GM19468 (cell line): ENCODE measurements at regions not wholly inside any gene's neighbourhood (a gene's known extent, or its start where the extent isn't known, plus 50 kb on each side); places are given as distances from the start of the nearest gene placed in this dataset.

Experiments used
- ATAC-seq: cut with Tn5 transposase; IDR thresholded peaks from one replicate; pipeline ENCODE4 v1.9.1; 2021; ENCODE audit warnings: mild to moderate bottlenecking, moderate library complexity, moderate number of reproducible peaks; ENCODE audit not compliant: unreplicated experiment; ENCODE audit errors: extremely low read depth

DNA sequence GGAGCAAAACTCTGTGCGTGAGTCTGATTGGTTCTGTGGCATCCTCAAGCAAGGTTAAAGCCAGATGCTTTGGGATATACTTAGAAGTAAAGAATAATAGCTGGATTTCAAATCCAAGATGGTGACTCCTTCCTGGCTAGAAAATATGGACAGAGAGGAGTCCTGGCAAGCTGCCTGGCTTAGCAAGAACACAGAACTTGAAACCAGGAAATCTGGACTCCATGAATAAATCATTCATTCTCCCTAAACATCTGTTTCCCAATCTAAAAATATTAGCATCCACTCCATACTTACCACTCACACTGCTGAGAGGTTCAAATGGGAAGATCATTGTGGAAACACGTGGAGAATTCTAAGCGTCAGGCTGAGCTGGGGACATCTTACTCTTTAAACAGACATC lies 1074.1 kb upstream of the AUTS2 start:
- ATAC-seq = no peak

DNA sequence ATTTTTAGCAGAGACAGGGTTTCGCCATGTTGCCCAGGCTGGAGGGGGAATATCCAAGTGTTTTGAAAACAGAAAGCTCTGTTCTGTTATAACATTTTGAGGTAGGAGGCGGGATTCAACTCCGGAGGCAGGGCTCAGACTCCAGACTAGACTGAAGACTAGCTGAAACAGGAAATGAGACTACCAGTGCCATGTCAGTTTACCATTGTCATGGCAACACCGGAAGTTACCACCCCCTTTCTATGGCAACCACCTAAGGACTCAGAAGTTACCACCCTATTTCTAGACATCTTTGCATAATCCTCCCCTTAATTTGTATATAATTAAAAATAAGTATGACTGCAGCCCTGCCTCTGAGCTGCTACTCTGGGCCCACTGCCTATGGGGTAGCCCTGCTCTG lies 1069.1 kb upstream of the AUTS2 start:
- no peak for ATAC-seq

- no peak for ATAC-seq
These were observed 1063.0 kb upstream of the AUTS2 start for GRCh38 chr7:68535266-68535665.

DNA sequence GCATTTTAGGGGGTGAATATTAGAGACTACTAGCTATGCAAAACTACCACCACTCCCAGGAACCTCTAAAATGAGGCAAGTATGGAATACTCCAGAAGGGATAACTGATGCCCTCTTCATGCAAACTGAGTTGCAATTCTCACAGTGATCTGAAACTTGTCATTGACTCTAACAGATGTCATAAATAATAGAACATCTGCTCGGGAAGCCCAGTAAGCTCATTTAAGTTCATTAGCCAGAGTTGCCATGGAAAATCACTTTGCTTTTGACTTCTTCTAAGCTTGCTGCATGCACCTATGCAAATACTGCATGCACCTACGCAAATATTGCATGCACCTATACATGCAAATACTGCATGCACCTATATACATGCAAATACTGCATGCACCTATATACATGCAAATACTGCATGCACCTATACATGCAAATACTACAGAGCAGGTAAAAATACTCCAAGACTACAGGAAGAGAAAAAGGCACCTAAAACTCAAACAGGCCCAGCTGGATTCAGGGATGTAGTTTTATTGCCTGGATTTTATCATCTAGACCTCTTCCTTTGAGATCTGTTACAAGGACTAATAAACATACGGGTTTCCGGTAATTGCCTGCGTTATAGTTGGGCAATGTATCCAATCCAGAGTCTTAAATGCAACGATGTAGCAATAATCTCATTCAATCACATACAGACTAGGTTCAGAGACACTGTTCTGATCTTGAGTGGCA lies 1061.1 kb upstream of the AUTS2 start:
- ATAC-seq = no peak

GRCh38 chr7:68537774-68538071 lies 1060.6 kb upstream of the AUTS2 start:
- no peak for ATAC-seq

DNA sequence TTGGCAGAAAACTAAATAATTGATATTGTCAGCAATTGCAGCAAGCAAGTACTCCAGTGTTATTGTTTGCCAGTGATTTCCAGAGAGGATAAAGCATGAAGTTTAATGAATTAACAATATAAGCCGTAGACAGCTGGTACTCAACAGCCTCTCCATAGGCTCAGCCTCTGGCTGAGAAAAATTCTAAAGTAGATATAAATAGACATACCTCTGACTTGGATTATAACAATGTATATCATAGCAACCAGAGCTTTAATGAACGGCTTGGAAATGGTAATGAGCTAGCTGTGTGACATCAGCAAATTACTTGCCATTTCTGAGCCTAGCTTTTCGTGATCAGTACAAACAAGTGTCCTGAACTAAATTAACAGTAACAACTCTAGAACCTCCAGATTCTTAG lies 1055.4 kb upstream of the AUTS2 start:
- ATAC-seq = no peak

DNA sequence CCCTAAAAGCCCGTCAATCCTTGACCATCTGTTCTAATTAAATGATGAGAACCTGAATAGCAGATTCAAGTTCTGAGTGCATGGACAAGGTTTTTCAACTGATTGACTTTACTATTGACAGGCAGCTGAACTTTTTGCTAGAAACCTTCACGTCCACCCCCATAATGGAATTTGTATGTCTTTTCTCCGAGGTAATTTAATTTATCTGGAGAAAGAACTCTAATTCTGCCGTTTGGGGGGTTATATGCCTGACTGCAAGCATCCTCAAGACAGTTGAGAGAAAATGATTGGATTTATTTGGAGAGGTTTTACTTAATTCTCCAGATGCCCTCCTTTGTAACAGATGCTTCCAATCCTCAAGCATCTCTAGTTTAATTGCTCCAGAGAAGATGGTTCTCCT lies 1053.4 kb upstream of the AUTS2 start:
- no peak for ATAC-seq

DNA sequence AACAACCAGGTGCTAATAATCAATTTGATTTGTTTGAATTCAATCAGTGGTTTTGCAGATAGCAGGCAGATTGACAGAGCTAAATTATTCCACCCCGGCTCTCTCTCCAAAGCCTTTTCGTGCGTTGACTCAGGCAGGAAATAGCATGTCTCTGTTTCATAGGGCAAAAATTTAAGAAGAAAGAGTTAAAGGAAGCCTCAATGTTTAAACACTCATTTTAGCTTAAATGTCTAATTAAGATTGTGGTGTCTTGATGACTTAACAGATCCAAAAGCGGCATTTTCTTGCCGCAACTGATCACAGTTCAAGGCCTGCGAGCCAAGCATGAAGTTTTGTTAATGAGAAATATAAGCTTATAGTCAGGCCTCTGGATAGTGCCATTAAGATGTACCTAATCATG lies 1051.1 kb upstream of the AUTS2 start:
- ATAC-seq = no peak

DNA sequence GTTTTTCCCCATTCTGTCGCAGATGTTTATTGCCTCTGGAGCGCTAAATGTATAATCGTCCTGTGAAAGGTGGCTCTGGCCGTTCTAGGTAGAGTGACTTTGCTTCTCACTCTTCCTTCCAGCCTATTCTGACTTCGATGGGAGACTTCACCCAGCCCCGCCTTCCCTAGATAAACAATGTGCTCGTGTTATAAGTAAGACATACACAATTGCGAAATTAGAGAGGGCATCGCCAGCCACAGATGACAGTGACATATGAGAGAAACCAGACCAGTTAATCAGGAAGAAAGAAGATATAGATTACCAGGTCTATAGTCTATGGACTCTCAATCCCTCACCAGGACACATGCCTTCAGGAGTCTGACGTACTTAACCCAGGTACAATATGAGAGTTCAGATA lies 1050.5 kb upstream of the AUTS2 start:
- ATAC-seq = no peak

DNA sequence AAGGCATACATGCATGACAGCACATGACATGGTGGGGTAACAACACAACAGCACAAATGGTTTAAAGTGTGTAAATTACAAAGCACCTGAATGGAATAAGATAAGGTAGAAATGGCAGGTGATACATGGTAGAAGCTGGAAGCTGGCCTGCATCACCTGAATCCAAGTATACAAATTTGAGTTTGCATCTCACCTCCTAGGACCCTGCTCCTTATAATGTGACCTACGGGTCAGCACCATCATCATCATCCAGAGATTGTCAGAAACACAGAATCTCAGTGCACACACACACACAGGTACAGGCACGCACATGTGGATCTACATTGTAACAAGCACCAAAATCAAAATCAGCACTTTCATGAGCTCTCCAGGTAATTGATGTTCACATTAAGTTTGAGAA lies 1048.2 kb upstream of the AUTS2 start:
- ATAC-seq = no peak

DNA sequence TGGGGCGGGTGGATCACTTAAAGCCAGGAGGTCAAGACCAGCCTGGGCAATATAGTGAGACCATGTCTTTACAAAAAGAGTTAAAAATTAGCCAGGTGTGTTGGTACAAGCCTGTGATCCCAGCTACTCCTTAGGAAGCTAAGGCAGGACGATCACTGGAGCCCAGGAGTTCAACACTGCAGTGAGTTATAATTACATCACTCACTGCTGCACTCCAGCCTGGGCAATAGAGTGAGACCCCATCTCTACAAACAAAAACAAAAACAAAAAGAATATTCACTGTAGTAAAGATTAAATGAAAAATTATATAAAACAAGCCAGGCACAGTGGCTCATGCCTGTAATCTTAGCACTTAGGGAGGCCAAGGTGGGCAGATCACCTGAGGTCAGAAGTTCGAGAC lies 1047.6 kb upstream of the AUTS2 start:
- no peak for ATAC-seq

DNA sequence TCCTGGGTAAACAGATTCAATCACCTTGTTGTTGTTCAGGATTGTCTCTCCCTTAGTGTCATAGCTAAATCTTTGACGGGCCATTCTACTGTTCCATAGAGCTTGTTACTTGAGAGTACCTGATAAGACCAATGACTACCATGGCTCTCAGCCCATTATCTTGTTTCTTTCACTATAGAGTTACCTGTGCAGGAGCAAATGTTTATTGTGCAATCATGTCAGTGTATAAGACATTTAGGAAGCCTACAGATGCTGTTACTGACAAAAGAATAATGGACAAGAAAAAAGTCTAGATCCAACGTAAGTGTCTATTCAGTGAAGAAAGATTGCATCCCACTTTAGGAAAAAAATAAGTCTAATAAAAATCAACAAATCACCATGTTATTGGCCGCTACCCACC lies 1041.7 kb upstream of the AUTS2 start:
- ATAC-seq = no peak

- ATAC-seq = no peak
These were observed 1038.8 kb upstream of the AUTS2 start for GRCh38 chr7:68559518-68559917.

- ATAC-seq = no peak
These were observed 1035.9 kb upstream of the AUTS2 start for GRCh38 chr7:68562323-68562899.

GRCh38 chr7:68564306-68565135 lies 1033.8 kb upstream of the AUTS2 start:
- no peak for ATAC-seq

- ATAC-seq = no peak
These were observed 1027.0 kb upstream of the AUTS2 start for GRCh38 chr7:68571286-68571685.

DNA sequence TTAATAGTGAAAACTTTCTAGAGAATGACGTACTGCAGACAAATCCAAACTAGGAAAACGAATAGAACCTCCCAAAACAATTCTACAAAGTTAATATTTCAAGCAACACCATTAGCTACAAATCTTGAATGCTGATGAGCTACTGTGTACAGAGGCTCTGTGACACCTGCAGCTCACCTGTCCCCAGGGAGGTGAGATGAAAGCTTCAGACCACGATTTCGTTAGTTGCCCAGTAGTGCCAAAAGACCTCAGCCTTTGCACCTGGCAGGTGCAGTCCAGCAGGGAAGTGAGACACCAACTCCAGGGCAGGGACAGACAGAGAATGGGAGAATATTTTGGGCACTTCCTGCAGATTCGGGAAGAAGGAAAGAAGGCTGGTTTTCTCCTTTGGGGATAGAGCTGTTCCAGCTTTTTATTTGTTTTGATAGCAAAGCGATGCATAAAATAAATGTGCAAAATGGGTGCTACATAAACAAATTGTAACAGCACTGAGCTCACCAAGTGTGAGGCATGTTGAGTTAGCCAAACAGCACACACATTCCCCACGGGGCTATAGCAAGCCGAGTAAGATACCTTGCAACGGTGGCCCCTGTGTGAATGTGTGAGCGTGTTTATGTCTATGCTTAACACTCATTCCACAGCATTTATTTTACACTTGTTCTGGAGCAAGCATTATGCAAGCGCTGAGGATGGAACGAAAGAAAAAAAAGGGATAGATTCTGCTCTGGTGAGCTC lies 1024.8 kb upstream of the AUTS2 start:
- ATAC-seq = no peak

DNA sequence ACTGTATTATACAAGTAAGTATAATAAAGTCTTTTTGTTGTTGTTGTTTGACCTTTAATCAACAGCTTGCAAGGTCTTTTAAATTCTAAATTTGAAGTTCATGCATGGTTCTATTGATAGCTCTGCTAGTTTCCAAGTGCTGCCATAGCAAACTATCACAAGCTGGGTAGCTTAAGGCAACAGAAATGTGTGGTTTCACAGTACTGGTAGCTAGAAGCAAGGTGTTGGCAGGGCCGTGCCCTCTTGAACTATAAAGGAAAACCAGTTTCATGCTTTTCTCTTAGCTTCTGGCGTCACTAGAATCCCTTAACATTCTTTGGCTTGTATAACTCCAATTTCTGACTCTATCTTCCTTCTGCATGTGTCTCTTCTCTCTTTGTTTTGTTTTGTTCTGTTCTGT lies 1021.9 kb upstream of the AUTS2 start:
- no peak for ATAC-seq

- no peak for ATAC-seq
These were observed 1016.9 kb upstream of the AUTS2 start for GRCh38 chr7:68581417-68581816.

DNA sequence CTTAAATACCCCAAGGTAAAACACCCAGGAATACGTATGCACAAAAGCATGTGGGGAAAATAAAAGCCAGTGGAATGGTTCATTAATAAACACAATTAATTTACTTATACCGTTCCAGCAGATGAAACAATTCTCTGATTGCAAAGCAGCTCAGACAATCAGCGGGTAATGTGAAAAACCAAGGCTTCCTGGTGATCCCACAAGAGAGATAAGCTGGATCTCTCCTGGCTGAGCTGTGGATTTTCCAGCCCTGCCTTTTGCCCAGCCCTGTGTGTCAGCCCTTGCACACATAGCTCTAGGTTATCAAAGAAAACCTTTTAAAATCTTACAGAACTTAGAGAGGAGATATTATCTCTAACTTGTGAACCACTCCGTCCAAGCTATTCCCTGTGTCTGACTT lies 1010.7 kb upstream of the AUTS2 start:
- ATAC-seq = no peak

DNA sequence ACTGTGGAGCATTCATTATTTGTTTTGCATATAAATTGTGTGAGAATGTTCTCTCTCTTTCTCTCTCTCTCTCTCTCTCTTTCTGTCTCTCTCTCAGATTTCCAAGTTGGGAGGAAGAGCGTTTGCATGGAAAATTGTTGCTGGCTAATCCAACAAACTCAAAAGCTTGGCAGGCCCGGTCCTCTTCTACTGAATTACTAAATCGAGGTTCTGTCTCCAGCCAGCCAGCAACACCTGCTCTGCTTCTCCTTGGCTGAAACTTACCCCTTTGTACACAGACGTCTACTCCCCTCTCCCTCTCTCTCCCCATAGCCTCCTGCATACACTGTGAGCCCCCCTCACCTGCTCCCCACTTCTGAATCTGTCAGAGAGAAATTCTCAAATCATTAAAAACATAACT lies 996.4 kb upstream of the AUTS2 start:
- no peak for ATAC-seq
